Spleen (tissue), 11 donors: ENCODE measurements at regions not wholly inside any gene's neighbourhood (a gene's known extent, or its start where the extent isn't known, plus 50 kb on each side); places are given as distances from the start of the nearest gene placed in this dataset.
"Not testable (repeated sequence)": the region's sequence is repeated elsewhere in the genome, so short reads cannot be mapped to it uniquely, and the experiment has no call there.

Experiments
- DNase-seq: peaks from one replicate; pipeline ENCODE4 v3.0.0-alpha.2; 2020
- H3K27ac ChIP-seq, 8 donors: fragments of 200-600 bp; sonication (generic) in 7 of 8; 1 replicate in 4 of 8; 2 replicates in 4 of 8; pipeline versions ENCODE4 v1.5.0 to v1.8.0; 2016 to 2021; ENCODE audit warnings: inconsistent platforms in 4 of 8, mild to moderate bottlenecking in 4 of 8, moderate library complexity in 1 of 8
- H3K27me3 ChIP-seq, 7 donors: fragments of 200-600 bp; sonication (generic) in 6 of 7; replicated peaks in 1 of 7; 1 replicate in 4 of 7; 2 replicates in 3 of 7; pipeline versions ENCODE4 v1.5.0 to v1.8.0; 2016 to 2021; ENCODE audit warnings: inconsistent platforms in 3 of 7, mild to moderate bottlenecking in 1 of 7
- H3K36me3 ChIP-seq, 6 donors: fragments of 200-600 bp; sonication (generic) in 5 of 6; 1 replicate in 4 of 6; 2 replicates in 2 of 6; pipeline versions ENCODE4 v1.5.0 to v1.8.0; 2016 to 2021; ENCODE audit warnings: inconsistent platforms in 2 of 6
- H3K4me1 ChIP-seq, 6 donors: fragments of 200-600 bp; sonication (generic) in 5 of 6; 1 replicate in 3 of 6; 2 replicates in 3 of 6; pipeline versions ENCODE4 v1.5.0 to v1.8.0; 2016 to 2021; ENCODE audit warnings: inconsistent platforms in 3 of 6
- H3K4me3 ChIP-seq, 8 donors: fragments of 200-600 bp; sonication (generic) in 7 of 8; 1 replicate in 4 of 8; 2 replicates in 4 of 8; pipeline versions ENCODE4 v1.5.0 to v1.8.0; 2016 to 2021; ENCODE audit warnings: inconsistent platforms in 4 of 8, mild to moderate bottlenecking in 4 of 8, moderate library complexity in 2 of 8
- H3K9me3 ChIP-seq, 8 donors: fragments of 200-600 bp; sonication (generic) in 7 of 8; 1 replicate in 4 of 8; 2 replicates in 4 of 8; pipeline versions ENCODE4 v1.5.0 to v1.8.0; 2016 to 2021; ENCODE audit warnings: inconsistent platforms in 4 of 8
- POLR2A ChIP-seq, 3 donors: fragments of 450-650 bp; IDR thresholded peaks; one replicate each; pipeline ENCODE4 v1.5.1; 2017; ENCODE audit warnings: antibody characterized with exemption in 3 of 3, mild to moderate bottlenecking in 1 of 3
- POLR2AphosphoS5 ChIP-seq, 3 donors: sonication (generic); formaldehyde crosslinking; IDR thresholded peaks; one replicate each; pipeline ENCODE4 v1.5.1; 2017; ENCODE audit warnings: antibody characterized with exemption in 3 of 3
- WGBS, 5 donors: extraction: QIAGEN DNeasy Blood & Tissue Kit in 3 of 5; methylation state at CpG; one replicate each; pipeline versions ENCODE4 v1.1.5 to v1.1.7; 2013 to 2018; 5-methylcytosine and 5-hydroxymethylcytosine counted together
- intact Hi-C: fragments of 100-400 bp; cut with DNase I; formaldehyde crosslinking; loops from one replicate; pipeline ENCODE4 v1.15.0; 2023; ENCODE audit warnings: low total_unique reads
- TF ChIP-seq, protein P1 (sequence below), 11 experiments: fragments of 200-600 bp in 7 of 11; fragments of 450-650 bp in 4 of 11; sonication (generic) in 4 of 11; IDR thresholded peaks in 8 of 11; conservative IDR thresholded peaks in 3 of 11; 1 replicate in 7 of 11; 2 replicates in 4 of 11; pipeline versions ENCODE4 v1.4.0 to v1.8.0; 2016 to 2021; ENCODE audit warnings: antibody characterized with exemption in 11 of 11, inconsistent platforms in 4 of 11, mild to moderate bottlenecking in 1 of 11
- donor health status: healthy with polysubstance abuse.
- donor health status: DM: no; HTN: no; CAD: no; lungs with moderate emphysema.
- donor health status: DM: no; HTN: no; CAD: no.
- donor health status: Bipolar disorder and iron deficiency.
- donor health status: healthy.
- donor health status: DM: no; HTN: no; CAD: no.
- donor health status: DM: yes; HTN: yes; CAD: no.

DNA sequence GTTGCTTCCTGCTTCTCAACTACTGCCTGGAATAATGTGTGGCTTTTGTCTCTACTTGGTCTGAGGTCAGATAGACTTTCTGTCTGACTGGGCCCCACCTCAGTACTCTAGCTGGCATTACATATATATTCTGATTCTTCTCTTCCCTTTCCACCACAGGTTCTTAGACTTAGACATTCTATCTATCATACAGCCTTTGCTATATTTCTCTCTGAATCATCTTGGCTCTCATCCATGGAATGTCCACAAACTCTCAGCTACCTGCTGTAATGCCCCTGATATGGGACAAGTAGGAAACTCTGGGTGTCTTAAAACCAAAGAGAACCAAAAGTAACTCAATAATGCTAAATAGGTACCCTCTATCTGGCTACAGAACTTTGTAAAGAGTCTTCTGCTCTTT lies 170.8 kb upstream of the FAM174A start:
- not testable (repeated sequence) for H3K4me3 ChIP-seq

GRCh38 chr5:100359998-100360397 lies 175.2 kb upstream of the FAM174A start:
- H3K36me3 ChIP-seq, H3K27ac ChIP-seq, DNase-seq, H3K27me3 ChIP-seq, intact Hi-C loops, H3K4me1 ChIP-seq, H3K9me3 ChIP-seq, H3K4me3 ChIP-seq: not testable (repeated sequence)
- WGBS, 5 donors, result 83 to 100% methylated on average over 1 of the region's 1 CpG; no CpG with 5 or more reads in 3 of the 5 donors

More for the DNA sequence above, 170.8 kb upstream of the FAM174A start:
- intact Hi-C loops, H3K27me3 ChIP-seq, H3K36me3 ChIP-seq, H3K9me3 ChIP-seq, H3K27ac ChIP-seq, H3K4me1 ChIP-seq, DNase-seq: not testable (repeated sequence)

- H3K4me3 ChIP-seq, H3K36me3 ChIP-seq, intact Hi-C loops, H3K9me3 ChIP-seq, H3K27ac ChIP-seq, H3K27me3 ChIP-seq, DNase-seq, H3K4me1 ChIP-seq: not testable (repeated sequence)
- 60 to 93% (median 73%) methylated on average over 1 to 2 of the region's 2 CpGs for WGBS, 5 donors
Observed at GRCh38 chr5:100346269-100346668, 188.9 kb upstream of the FAM174A start.

- H3K27me3 ChIP-seq, H3K9me3 ChIP-seq, H3K4me1 ChIP-seq, H3K4me3 ChIP-seq, intact Hi-C loops, H3K36me3 ChIP-seq, H3K27ac ChIP-seq, DNase-seq: not testable (repeated sequence)
- WGBS, 5 donors, result no CpG with 5 or more reads among the region's 3 CpGs
Observed at GRCh38 chr5:100341485-100341884, 193.7 kb upstream of the FAM174A start.

- Histone ChIP-seq H3K36me3 (no peaks in the 10 kb centered on the region), H3K4me3 (no peak overlapping the region), H3K9me3 (peaks cover 0 to 2% (median 0%) of the 10 kb centered on the region in 8 donors), H3K27me3 (no peaks in the 10 kb centered on the region), H3K4me1 (no peaks in the 10 kb centered on the region), H3K27ac (no peak overlapping the region)
- peak; percentile 46 for DNase-seq
- no peak for TF ChIP-seq POLR2A (IDR thresholded peaks at IDR 0.05)
- TF ChIP-seq, protein P1, sequence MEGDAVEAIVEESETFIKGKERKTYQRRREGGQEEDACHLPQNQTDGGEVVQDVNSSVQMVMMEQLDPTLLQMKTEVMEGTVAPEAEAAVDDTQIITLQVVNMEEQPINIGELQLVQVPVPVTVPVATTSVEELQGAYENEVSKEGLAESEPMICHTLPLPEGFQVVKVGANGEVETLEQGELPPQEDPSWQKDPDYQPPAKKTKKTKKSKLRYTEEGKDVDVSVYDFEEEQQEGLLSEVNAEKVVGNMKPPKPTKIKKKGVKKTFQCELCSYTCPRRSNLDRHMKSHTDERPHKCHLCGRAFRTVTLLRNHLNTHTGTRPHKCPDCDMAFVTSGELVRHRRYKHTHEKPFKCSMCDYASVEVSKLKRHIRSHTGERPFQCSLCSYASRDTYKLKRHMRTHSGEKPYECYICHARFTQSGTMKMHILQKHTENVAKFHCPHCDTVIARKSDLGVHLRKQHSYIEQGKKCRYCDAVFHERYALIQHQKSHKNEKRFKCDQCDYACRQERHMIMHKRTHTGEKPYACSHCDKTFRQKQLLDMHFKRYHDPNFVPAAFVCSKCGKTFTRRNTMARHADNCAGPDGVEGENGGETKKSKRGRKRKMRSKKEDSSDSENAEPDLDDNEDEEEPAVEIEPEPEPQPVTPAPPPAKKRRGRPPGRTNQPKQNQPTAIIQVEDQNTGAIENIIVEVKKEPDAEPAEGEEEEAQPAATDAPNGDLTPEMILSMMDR (IDR thresholded peaks at IDR 0.05 in 8 of 11, conservative IDR thresholded peaks at IDR 0.05 in 3 of 11), result no peak
- no peak for TF ChIP-seq POLR2AphosphoS5 (IDR thresholded peaks at IDR 0.05)
- intact Hi-C loops, result no loop called here
- 63 to 88% (median 85%) methylated on average over 3 of the region's 3 CpGs for WGBS, 5 donors
Observed at GRCh38 chr5:100322483-100322882, 212.7 kb upstream of the FAM174A start.

- TF ChIP-seq POLR2A (IDR thresholded peaks at IDR 0.05), result no peak
- TF ChIP-seq, protein P1 (IDR thresholded peaks at IDR 0.05 in 8 of 11, conservative IDR thresholded peaks at IDR 0.05 in 3 of 11), result no peak
- TF ChIP-seq POLR2AphosphoS5 (IDR thresholded peaks at IDR 0.05), result no peak
- Histone ChIP-seq H3K27me3 (no peaks in the 10 kb centered on the region), H3K4me3 (no peak overlapping the region), H3K27ac (no peak overlapping the region), H3K9me3 (peaks cover 0 to 13% (median 3%) of the 10 kb centered on the region in 8 donors), H3K36me3 (no peaks in the 10 kb centered on the region), H3K4me1 (no peaks in the 10 kb centered on the region)
- WGBS, 5 donors, result 71 to 91% (median 76%) methylated on average over 2 of the region's 2 CpGs
- intact Hi-C loops, result no loop called here
- no peak for DNase-seq
Observed at GRCh38 chr5:100319885-100320284, 215.3 kb upstream of the FAM174A start.
